CD4-positive, alpha-beta T cell treated with Interleukin-15 for 1 hour (primary cell): ENCODE measurements at regions not wholly inside any gene's neighbourhood (a gene's known extent, or its start where the extent isn't known, plus 50 kb on each side); places are given as distances from the start of the nearest gene placed in this dataset.

Experiments used
- DNase-seq: peaks from one replicate; pipeline ENCODE4 v3.0.0-alpha.2; 2020

GRCh38 chr2:219772103-219772635, 144.7 kb downstream of the SLC4A3 start:
- DNase-seq, result no peak

GRCh38 chr2:219772697-219773096, 145.3 kb downstream of the SLC4A3 start:
- no peak for DNase-seq

- DNase-seq, result no peak
Measured at GRCh38 chr2:219775506-219775905, 148.1 kb downstream of the SLC4A3 start.

GRCh38 chr2:219777388-219777787, 150.0 kb downstream of the SLC4A3 start:
- DNase-seq, result no peak

GRCh38 chr2:219778189-219778588, 150.8 kb downstream of the SLC4A3 start:
- no peak for DNase-seq

- DNase-seq, result no peak
Measured at GRCh38 chr2:219782737-219783348, 155.4 kb downstream of the SLC4A3 start.

GRCh38 chr2:219783359-219783975, 156.0 kb downstream of the SLC4A3 start:
- no peak for DNase-seq

GRCh38 chr2:219784178-219784577, 156.7 kb downstream of the SLC4A3 start:
- DNase-seq, result no peak

- no peak for DNase-seq
Measured at GRCh38 chr2:219789476-219789875, 162.0 kb downstream of the SLC4A3 start.

- DNase-seq, result no peak
Measured at GRCh38 chr2:219792446-219792845, 165.0 kb downstream of the SLC4A3 start.

GRCh38 chr2:219798430-219798829, 171.0 kb downstream of the SLC4A3 start:
- DNase-seq, result no peak

GRCh38 chr2:219803294-219803693, 175.9 kb downstream of the SLC4A3 start:
- DNase-seq, result no peak

- no peak for DNase-seq
Measured at GRCh38 chr2:219810895-219811294, 183.5 kb downstream of the SLC4A3 start.

- DNase-seq, result no peak
Measured at GRCh38 chr2:219812672-219813071, 185.2 kb downstream of the SLC4A3 start.

- no peak for DNase-seq
Measured at GRCh38 chr2:219820767-219821166, 193.3 kb downstream of the SLC4A3 start.

- no peak for DNase-seq
Measured at GRCh38 chr2:219823574-219823973, 196.1 kb downstream of the SLC4A3 start.

- DNase-seq, result no peak
Measured at GRCh38 chr2:219824996-219825395, 197.6 kb downstream of the SLC4A3 start.

GRCh38 chr2:219828127-219828526, 200.7 kb downstream of the SLC4A3 start:
- DNase-seq, result no peak

GRCh38 chr2:219829667-219830352, 202.4 kb downstream of the SLC4A3 start:
- DNase-seq, result no peak

- no peak for DNase-seq
Measured at GRCh38 chr2:219830353-219830738, 202.9 kb downstream of the SLC4A3 start.

- DNase-seq, result no peak
Measured at GRCh38 chr2:219831957-219832356, 204.5 kb downstream of the SLC4A3 start.

GRCh38 chr2:219832904-219833303, 205.5 kb downstream of the SLC4A3 start:
- no peak for DNase-seq

- no peak for DNase-seq
Measured at GRCh38 chr2:219835493-219835892, 208.1 kb downstream of the SLC4A3 start.

GRCh38 chr2:219836647-219837177, 209.3 kb downstream of the SLC4A3 start:
- no peak for DNase-seq
